Karpas-422 (cell line): ENCODE measurements at regions not wholly inside any gene's neighbourhood (a gene's known extent, or its start where the extent isn't known, plus 50 kb on each side); places are given as distances from the start of the nearest gene placed in this dataset.

Source experiments
- DNase-seq: peaks from one replicate; pipeline ENCODE4 v3.0.0-alpha.2; 2015
- H2AFZ ChIP-seq: fragments of 200-600 bp; sonication (generic); 2 replicates; pipeline ENCODE4 v1.6.1; 2014; ENCODE audit warnings: antibody characterized with exemption, low read length, mixed read lengths
- H3K27ac ChIP-seq: fragments of 200-600 bp; sonication (generic); 2 replicates; pipeline ENCODE4 v1.5.1; 2014; ENCODE audit warnings: mild to moderate bottlenecking, low read length, moderate library complexity
- H3K27me3 ChIP-seq: fragments of 200-600 bp; sonication (generic); 2 replicates; pipeline ENCODE4 v1.6.1; 2014; ENCODE audit warnings: low read length, mixed read lengths
- H3K36me3 ChIP-seq: fragments of 200-600 bp; sonication (generic); 2 replicates; pipeline ENCODE4 v1.6.1; 2014; ENCODE audit warnings: low read length, mixed read lengths; ENCODE audit not compliant: insufficient read depth
- H3K4me1 ChIP-seq: fragments of 200-600 bp; sonication (generic); 2 replicates; pipeline ENCODE4 v1.6.1; 2014; ENCODE audit warnings: mild to moderate bottlenecking, low read length, mixed read lengths
- H3K4me2 ChIP-seq: fragments of 200-600 bp; sonication (generic); 2 replicates; pipeline ENCODE4 v1.6.1; 2014; ENCODE audit warnings: low read length, low read depth, mild to moderate bottlenecking; ENCODE audit not compliant: poor library complexity, severe bottlenecking
- H3K4me3 ChIP-seq: fragments of 200-600 bp; sonication (generic); 2 replicates; pipeline ENCODE4 v1.5.1; 2014; ENCODE audit warnings: mild to moderate bottlenecking, antibody characterized with exemption, low read length, mixed read lengths
- H3K79me2 ChIP-seq: fragments of 200-600 bp; sonication (generic); 2 replicates; pipeline ENCODE4 v1.6.1; 2014; ENCODE audit warnings: mild to moderate bottlenecking, low read length, mixed read lengths
- H3K9ac ChIP-seq: fragments of 200-600 bp; sonication (generic); 2 replicates; pipeline ENCODE4 v1.6.0; 2014; ENCODE audit warnings: low read length
- H3K9me2 ChIP-seq: fragments of 200-600 bp; sonication (generic), shearing (Covaris generic); replicated peaks from 2 replicates; pipeline ENCODE4 v1.6.0; 2014; ENCODE audit warnings: mild to moderate bottlenecking, low read length, moderate library complexity; ENCODE audit not compliant: insufficient read depth
- H3K9me3 ChIP-seq: fragments of 300-700, 200-600 bp; sonication (generic); 2 replicates; pipeline ENCODE4 v1.6.1; 2014; ENCODE audit warnings: low read length, mixed read lengths
- H4K20me1 ChIP-seq: fragments of 200-600 bp; sonication (generic); 2 replicates; pipeline ENCODE4 v1.6.1; 2014; ENCODE audit warnings: mild to moderate bottlenecking, antibody characterized with exemption, low read length, low read depth; ENCODE audit not compliant: insufficient read depth

DNA sequence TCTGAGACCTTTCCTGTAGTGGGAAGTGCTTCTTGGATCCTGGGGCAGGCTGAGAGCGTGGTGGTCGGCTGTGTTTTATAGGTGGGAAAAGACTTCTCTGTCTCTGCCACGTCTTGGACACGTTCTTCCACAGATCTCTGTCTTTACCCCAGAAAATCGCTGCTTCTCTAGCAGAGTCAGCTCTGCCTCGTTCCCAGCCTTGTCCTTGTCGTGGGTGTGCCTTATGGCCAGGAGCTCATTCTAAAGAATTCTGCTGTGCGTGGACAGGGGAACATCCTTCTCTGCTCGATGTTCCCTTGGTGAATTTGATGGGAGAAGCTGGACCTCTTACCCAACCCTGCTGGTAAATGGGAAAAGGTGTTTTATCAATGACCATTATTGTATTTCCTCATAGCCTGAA lies 433.1 kb upstream of the C2CD4B start:
- no peak for DNase-seq
- Histone ChIP-seq H3K79me2 (no peaks in the 10 kb centered on the region), H3K9ac (no peak overlapping the region), H2AFZ (no peak overlapping the region), H4K20me1 (no peaks in the 10 kb centered on the region), H3K36me3 (no peaks in the 10 kb centered on the region), H3K4me3 (no peak overlapping the region), H3K27me3 (no peaks in the 10 kb centered on the region), H3K9me3 (no peaks in the 10 kb centered on the region), H3K4me2 (no peak overlapping the region), H3K4me1 (no peaks in the 10 kb centered on the region), H3K9me2 (no peaks in the 10 kb centered on the region), H3K27ac (no peak overlapping the region)

- Histone ChIP-seq H3K4me3 (no peak overlapping the region), H3K27me3 (no peaks in the 10 kb centered on the region), H4K20me1 (no peaks in the 10 kb centered on the region), H3K27ac (no peak overlapping the region), H3K9ac (no peak overlapping the region), H2AFZ (no peak overlapping the region), H3K36me3 (no peaks in the 10 kb centered on the region), H3K9me3 (no peaks in the 10 kb centered on the region), H3K9me2 (no peaks in the 10 kb centered on the region), H3K4me2 (no peak overlapping the region), H3K79me2 (no peaks in the 10 kb centered on the region), H3K4me1 (no peaks in the 10 kb centered on the region)
- DNase-seq = no peak
These were observed 435.0 kb upstream of the C2CD4B start for GRCh38 chr15:62599791-62600777.

DNA sequence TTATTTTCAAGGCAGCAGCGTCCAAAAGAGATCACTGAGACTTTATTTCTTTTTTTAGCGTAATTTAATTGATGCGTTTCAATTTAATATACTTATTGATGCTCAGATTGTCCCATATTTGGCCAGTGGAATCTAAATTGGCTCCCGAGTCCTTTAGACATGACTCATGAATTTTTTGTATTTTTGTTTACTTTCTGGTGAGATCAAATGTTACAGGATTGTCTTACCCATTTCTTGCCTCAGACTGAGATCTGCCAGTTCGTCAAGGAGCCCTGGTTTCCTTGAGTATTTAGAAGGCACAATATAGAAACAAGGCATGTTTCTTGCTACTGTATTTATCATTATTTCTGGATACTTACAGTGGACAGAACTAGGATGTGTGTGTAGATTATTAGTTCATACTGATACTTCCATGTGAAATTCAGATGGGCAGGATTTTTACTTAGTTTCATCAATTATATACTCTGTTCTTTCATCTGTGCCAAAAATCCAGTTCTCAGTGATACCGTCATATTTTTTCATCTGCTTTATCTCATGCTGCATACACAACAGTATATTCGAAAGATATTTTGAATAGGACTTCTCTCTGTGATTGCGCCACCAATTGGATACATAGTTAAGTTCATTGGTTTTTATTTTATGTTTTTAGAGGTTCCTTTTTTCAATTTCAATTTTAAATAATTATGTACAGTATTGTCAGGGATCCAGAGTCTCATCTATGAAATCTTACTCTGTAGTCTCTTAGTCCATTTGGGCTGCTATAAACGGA lies 436.9 kb upstream of the C2CD4B start:
- H3K4me1 ChIP-seq = no peaks in the 10 kb centered on the region
- no peak overlapping the region for H3K4me2 ChIP-seq
- no peak overlapping the region for H3K9ac ChIP-seq
- no peaks in the 10 kb centered on the region for H3K79me2 ChIP-seq
- H3K9me2 ChIP-seq = no peaks in the 10 kb centered on the region
- no peak for DNase-seq
- no peaks in the 10 kb centered on the region for H3K9me3 ChIP-seq
- H3K27ac ChIP-seq = no peak overlapping the region
- H2AFZ ChIP-seq = no peak overlapping the region
- no peaks in the 10 kb centered on the region for H4K20me1 ChIP-seq
- H3K36me3 ChIP-seq = no peaks in the 10 kb centered on the region
- no peaks in the 10 kb centered on the region for H3K27me3 ChIP-seq
- no peak overlapping the region for H3K4me3 ChIP-seq

- no peaks in the 10 kb centered on the region for H3K79me2 ChIP-seq
- H3K36me3 ChIP-seq = no peaks in the 10 kb centered on the region
- H2AFZ ChIP-seq = no peak overlapping the region
- no peaks in the 10 kb centered on the region for H3K9me2 ChIP-seq
- no peak for DNase-seq
- H3K4me2 ChIP-seq = no peak overlapping the region
- H3K27ac ChIP-seq = no peak overlapping the region
- H3K9ac ChIP-seq = no peak overlapping the region
- no peaks in the 10 kb centered on the region for H3K4me1 ChIP-seq
- H4K20me1 ChIP-seq = no peaks in the 10 kb centered on the region
- H3K9me3 ChIP-seq = no peaks in the 10 kb centered on the region
- no peaks in the 10 kb centered on the region for H3K27me3 ChIP-seq
- no peak overlapping the region for H3K4me3 ChIP-seq
These were observed 438.7 kb upstream of the C2CD4B start for GRCh38 chr15:62603742-62604141.

DNA sequence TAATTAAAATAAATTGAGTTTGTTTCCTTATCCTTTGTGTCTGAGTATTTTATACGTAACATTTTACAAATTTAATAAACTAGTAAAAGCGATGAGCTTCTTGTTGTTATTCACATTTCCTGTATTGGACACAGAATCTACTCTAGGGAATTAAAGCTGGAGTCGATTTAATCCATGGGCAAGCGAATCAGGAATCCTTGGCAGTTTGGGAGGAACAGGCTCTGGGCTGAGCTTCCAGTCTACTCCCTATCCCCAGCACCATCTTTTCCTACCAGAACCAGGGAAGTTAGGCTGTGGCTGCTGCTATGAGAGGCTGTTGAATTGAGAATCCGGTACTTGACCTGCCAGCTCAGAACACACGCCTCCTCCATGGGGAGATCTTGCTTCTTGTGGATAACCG lies 437.3 kb upstream of the TPM1 start:
- no peak overlapping the region for H2AFZ ChIP-seq
- H3K36me3 ChIP-seq = no peaks in the 10 kb centered on the region
- DNase-seq = no peak
- H3K9me3 ChIP-seq = no peaks in the 10 kb centered on the region
- H3K27me3 ChIP-seq = no peaks in the 10 kb centered on the region
- no peaks in the 10 kb centered on the region for H3K79me2 ChIP-seq
- H3K27ac ChIP-seq = no peak overlapping the region
- H3K9ac ChIP-seq = no peak overlapping the region
- no peak overlapping the region for H3K4me2 ChIP-seq
- no peak overlapping the region for H3K4me3 ChIP-seq
- H3K9me2 ChIP-seq = no peaks in the 10 kb centered on the region
- H3K4me1 ChIP-seq = no peaks in the 10 kb centered on the region
- no peaks in the 10 kb centered on the region for H4K20me1 ChIP-seq

DNA sequence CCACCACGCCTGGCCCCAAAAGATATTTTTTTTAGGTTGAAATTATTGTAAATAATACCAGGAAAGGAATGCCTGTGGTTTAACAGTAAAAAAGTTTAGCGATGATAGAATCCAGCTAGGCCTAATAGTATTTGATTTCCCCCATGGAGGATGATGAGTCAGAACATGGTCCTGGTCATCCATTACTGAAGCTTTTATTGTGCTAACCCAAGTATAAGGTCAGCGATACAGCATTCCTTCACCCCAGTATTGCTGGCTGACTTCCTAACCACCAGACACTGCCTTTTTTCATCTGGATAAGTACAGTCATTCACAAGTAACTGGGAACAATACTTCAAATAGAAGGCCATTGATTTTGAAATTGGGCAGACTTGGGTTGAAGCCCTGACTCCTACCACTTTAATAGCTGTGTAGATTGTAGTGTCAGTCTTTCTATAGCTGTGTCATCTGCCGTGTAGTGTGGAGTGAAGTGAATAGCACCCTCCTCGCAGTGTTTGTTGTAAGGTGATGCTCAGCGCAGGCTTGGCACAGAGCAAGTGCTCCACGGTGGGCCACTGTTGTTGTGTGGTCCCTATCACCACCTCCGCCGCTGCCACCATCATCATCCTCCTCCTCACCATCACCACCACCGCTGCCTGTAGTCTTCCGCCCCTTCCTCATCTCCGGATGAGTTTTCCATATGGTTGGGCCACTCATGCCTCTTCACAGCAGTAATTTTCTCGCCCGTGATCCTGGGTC lies 436.0 kb upstream of the TPM1 start:
- no peak overlapping the region for H2AFZ ChIP-seq
- H3K9me2 ChIP-seq = no peaks in the 10 kb centered on the region
- no peak overlapping the region for H3K4me3 ChIP-seq
- no peak overlapping the region for H3K9ac ChIP-seq
- H3K27ac ChIP-seq = no peak overlapping the region
- no peaks in the 10 kb centered on the region for H3K36me3 ChIP-seq
- H3K27me3 ChIP-seq = no peaks in the 10 kb centered on the region
- no peaks in the 10 kb centered on the region for H3K79me2 ChIP-seq
- no peak overlapping the region for H3K4me2 ChIP-seq
- no peaks in the 10 kb centered on the region for H3K4me1 ChIP-seq
- no peak for DNase-seq
- H3K9me3 ChIP-seq = no peaks in the 10 kb centered on the region
- no peaks in the 10 kb centered on the region for H4K20me1 ChIP-seq

- Histone ChIP-seq H3K27me3 (no peaks in the 10 kb centered on the region), H3K9me2 (no peaks in the 10 kb centered on the region), H3K79me2 (no peaks in the 10 kb centered on the region), H3K4me3 (no peak overlapping the region), H3K36me3 (no peaks in the 10 kb centered on the region), H3K9me3 (no peaks in the 10 kb centered on the region), H3K9ac (no peak overlapping the region), H4K20me1 (no peaks in the 10 kb centered on the region), H2AFZ (no peak overlapping the region), H3K27ac (no peak overlapping the region), H3K4me1 (no peaks in the 10 kb centered on the region), H3K4me2 (no peak overlapping the region)
- DNase-seq = no peak
These were observed 435.5 kb upstream of the TPM1 start for GRCh38 chr15:62607114-62607462.

DNA sequence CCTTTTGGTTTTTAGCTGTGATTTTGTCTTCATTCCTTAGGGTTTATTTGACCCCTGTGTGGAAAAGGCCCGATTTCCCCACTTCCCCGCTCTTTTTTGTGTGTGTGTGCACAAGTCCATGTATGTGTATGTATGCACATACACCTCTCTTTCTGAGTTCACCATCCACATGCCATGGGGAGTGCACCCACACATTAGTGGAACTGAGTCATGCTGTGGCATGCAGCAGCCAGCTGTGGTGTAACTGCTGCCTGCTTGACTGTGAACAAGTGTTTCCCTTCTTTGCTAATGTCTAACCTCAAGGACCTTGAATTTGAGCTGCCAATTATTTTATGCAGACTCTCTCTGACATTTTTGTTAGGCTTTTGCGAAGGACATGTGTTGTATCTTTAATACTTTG lies 434.9 kb upstream of the TPM1 start:
- no peak overlapping the region for H3K4me2 ChIP-seq
- no peaks in the 10 kb centered on the region for H3K36me3 ChIP-seq
- H3K9me3 ChIP-seq = no peaks in the 10 kb centered on the region
- no peak overlapping the region for H3K27ac ChIP-seq
- no peak overlapping the region for H3K9ac ChIP-seq
- H4K20me1 ChIP-seq = no peaks in the 10 kb centered on the region
- no peaks in the 10 kb centered on the region for H3K27me3 ChIP-seq
- H3K9me2 ChIP-seq = no peaks in the 10 kb centered on the region
- H2AFZ ChIP-seq = no peak overlapping the region
- no peaks in the 10 kb centered on the region for H3K4me1 ChIP-seq
- no peaks in the 10 kb centered on the region for H3K79me2 ChIP-seq
- no peak overlapping the region for H3K4me3 ChIP-seq
- DNase-seq = no peak
